Endothelial cell of umbilical vein (primary cell): ENCODE measurements at regions not wholly inside any gene's neighbourhood (a gene's known extent, or its start where the extent isn't known, plus 50 kb on each side); places are given as distances from the start of the nearest gene placed in this dataset.

Experiments
- BruUV-seq: library from RNA; stranded (reverse); fragments of 400-500 nt; replicated peaks from 2 replicates; lab custom pipeline; 2021; lab: Mats Ljungman, UMichigan
- CTCF ChIA-PET: fragments of 300-600, 350-600 bp; sonication (Branson Sonifier 250); formaldehyde crosslinking; loops from one replicate; lab custom pipeline; 2021; ENCODE audit warnings: antibody characterized with exemption, inconsistent platforms; lab: Charles Lee
- POLR2A ChIA-PET: fragments of 300-600, 350-600 bp; sonication (Branson Sonifier 250); formaldehyde crosslinking; loops from one replicate; lab custom pipeline; 2021; ENCODE audit warnings: antibody characterized with exemption, inconsistent platforms; lab: Charles Lee
- DNase-seq: peaks from one replicate; pipeline ENCODE4 v3.0.0-alpha.2; 2011; ENCODE audit warnings: low read depth, low spot score
- FAIRE-seq: peaks from 2 replicates; lab custom pipeline; 2011; peaks lifted over from hg19 to GRCh38; lab: Jason Lieb, UNC
- H2AFZ ChIP-seq: 2 replicates; pipeline ENCODE4 v1.6.0; 2012; ENCODE audit warnings: low read depth, low read length, control low read depth, inconsistent platforms
- H3K27ac ChIP-seq: 2 replicates; pipeline ENCODE4 v1.5.1; 2011; ENCODE audit warnings: low read depth, mild to moderate bottlenecking, control low read depth, low read length, moderate library complexity; ENCODE audit not compliant: insufficient read depth
- H3K27me3 ChIP-seq, 2 experiments: 2 replicates each; pipeline versions ENCODE4 v1.6.0 to v1.6.1; 2011; ENCODE audit warnings: low read length in 2 of 2, mixed read lengths in 1 of 2; ENCODE audit not compliant: control insufficient read depth in 2 of 2, insufficient read depth in 2 of 2
- H3K36me3 ChIP-seq, 2 experiments: 2 replicates in 1 of 2; 3 replicates in 1 of 2; pipeline ENCODE4 v1.5.1; 2011; ENCODE audit warnings: low read length in 2 of 2, mild to moderate bottlenecking in 1 of 2, moderate library complexity in 1 of 2; ENCODE audit not compliant: control insufficient read depth in 2 of 2, insufficient read depth in 2 of 2; ENCODE audit errors: extremely low read depth in 1 of 2
- H3K4me1 ChIP-seq: 3 replicates; pipeline ENCODE4 v1.5.1; 2011; ENCODE audit warnings: mild to moderate bottlenecking, low read length; ENCODE audit not compliant: control insufficient read depth, insufficient read depth; ENCODE audit errors: extremely low read depth
- H3K4me2 ChIP-seq: 2 replicates; pipeline ENCODE4 v1.6.1; 2011; ENCODE audit warnings: low read length, control low read depth, mixed read lengths; ENCODE audit not compliant: insufficient read depth
- H3K4me3 ChIP-seq, 3 experiments: fragments of 200-600 bp in 1 of 3; sonication (generic), shearing (Covaris generic) in 1 of 3; replicated peaks in 1 of 3; 2 replicates each; pipeline ENCODE4 v1.5.1; 2011 to 2016; ENCODE audit warnings: control low read depth in 3 of 3, low read length in 3 of 3, mild to moderate bottlenecking in 2 of 3, inconsistent platforms in 1 of 3, low read depth in 1 of 3, moderate library complexity in 1 of 3; ENCODE audit not compliant: insufficient read depth in 1 of 3
- H3K79me2 ChIP-seq: 2 replicates; pipeline ENCODE4 v1.6.0; 2012; ENCODE audit warnings: low read length, inconsistent platforms; ENCODE audit not compliant: control insufficient read depth, insufficient read depth
- H3K9ac ChIP-seq: replicated peaks from 2 replicates; pipeline ENCODE3; 2011; ENCODE audit warnings: low read length, control low read depth; ENCODE audit not compliant: insufficient read depth; ENCODE audit errors: extremely low read depth
- H3K9me1 ChIP-seq: replicated peaks from 3 replicates; pipeline ENCODE4 v1.6.0; 2011; ENCODE audit warnings: mild to moderate bottlenecking, low read length; ENCODE audit not compliant: control insufficient read depth, insufficient read depth; ENCODE audit errors: extremely low read depth
- H3K9me3 ChIP-seq: replicated peaks from 2 replicates; pipeline ENCODE4 v1.5.1; 2012; ENCODE audit warnings: low read length, inconsistent platforms; ENCODE audit not compliant: control insufficient read depth, insufficient read depth
- H4K20me1 ChIP-seq: replicated peaks from 2 replicates; pipeline ENCODE3; 2011; ENCODE audit warnings: mild to moderate bottlenecking, low read length; ENCODE audit not compliant: control insufficient read depth, insufficient read depth; ENCODE audit errors: extremely low read depth
- EZH2 ChIP-seq: IDR thresholded peaks from 2 replicates; pipeline ENCODE4 v1.6.1; 2012; ENCODE audit warnings: borderline replicate concordance, low read depth, mild to moderate bottlenecking, moderate library complexity, low read length, inconsistent platforms; ENCODE audit not compliant: severe bottlenecking
- FOS ChIP-seq: IDR thresholded peaks from 2 replicates; pipeline ENCODE4 v1.6.1; 2011; ENCODE audit warnings: mild to moderate bottlenecking, low read length, moderate library complexity, borderline replicate concordance; ENCODE audit not compliant: insufficient read depth
- GATA2 ChIP-seq: IDR thresholded peaks from 2 replicates; pipeline ENCODE4 v1.7.0; 2011; ENCODE audit warnings: low read depth, mild to moderate bottlenecking, moderate library complexity, mixed read lengths, low read length; ENCODE audit not compliant: insufficient read length, insufficient read depth
- JUN ChIP-seq: IDR thresholded peaks from 2 replicates; pipeline ENCODE4 v1.6.1; 2011; ENCODE audit warnings: borderline replicate concordance, low read depth; ENCODE audit not compliant: insufficient read length, insufficient read depth
- MYC ChIP-seq: IDR thresholded peaks from one replicate; pipeline ENCODE4 v1.6.1; 2011; ENCODE audit warnings: mild to moderate bottlenecking, low read depth, low read length
- POLR2A ChIP-seq: IDR thresholded peaks from 2 replicates; pipeline ENCODE4 v1.6.1; 2012; ENCODE audit warnings: low read depth, mild to moderate bottlenecking, control low read depth, low read length
- POLR2AphosphoS5 ChIP-seq: IDR thresholded peaks from 2 replicates; pipeline ENCODE4 v1.6.1; 2012; ENCODE audit warnings: low read depth, mild to moderate bottlenecking, control low read depth, low read length, moderate library complexity; ENCODE audit not compliant: insufficient read depth
- dilution Hi-C: fragments of 300-500 bp; cut with MboI; formaldehyde crosslinking; loops from one replicate; pipeline ENCODE4 v1.15.0; 2019; ENCODE audit warnings: low sequenced_read_pairs; ENCODE audit not compliant: extremely low pct_ligation_motif_present
- intact Hi-C: fragments of 100-400 bp; cut with micrococcal nuclease; formaldehyde crosslinking; loops from one replicate; pipeline ENCODE4 v1.10.0; 2022
- TF ChIP-seq, protein P1 (sequence below): IDR thresholded peaks from 2 replicates; pipeline ENCODE4 v1.6.1; 2011; ENCODE audit not compliant: insufficient read depth, insufficient read length
- TF ChIP-seq, protein P2 (sequence below), 2 donors: IDR thresholded peaks; 1 replicate in 1 of 2; 2 replicates in 1 of 2; pipeline ENCODE4 v1.5.1; 2011; ENCODE audit warnings: low read length in 2 of 2, mild to moderate bottlenecking in 2 of 2, moderate library complexity in 2 of 2, control low read depth in 1 of 2, inconsistent platforms in 1 of 2, low read depth in 1 of 2; ENCODE audit not compliant: insufficient read depth in 1 of 2; ENCODE audit errors: extremely low read depth in 1 of 2

DNA sequence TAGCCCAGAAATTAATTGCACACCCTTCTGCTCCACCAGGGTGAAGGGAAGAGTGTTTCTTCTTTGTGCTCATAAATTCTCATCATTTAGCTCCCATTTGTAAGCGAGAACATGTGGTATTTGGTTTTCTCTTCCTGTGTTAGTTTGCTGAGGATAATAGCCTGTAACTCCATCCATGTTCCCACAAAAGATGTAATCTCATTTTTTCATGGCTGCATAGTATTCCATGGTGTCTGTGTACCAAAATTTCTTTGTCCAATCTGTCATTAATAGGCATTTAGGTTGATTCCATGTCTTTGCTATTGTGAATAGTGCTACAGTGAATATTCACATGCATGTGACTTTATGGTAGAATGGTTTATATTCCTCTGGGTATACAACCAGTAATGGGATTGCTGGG lies 86.8 kb downstream of the DTWD1 start:
- ChIA-PET POLR2A (no interaction called here), CTCF (interaction anchor here (1.1 kb wide), 1 partner anchor 12 kb away, joined by 3 read pairs; no protein-coding TSS in a partner anchor)
- H4K20me1 ChIP-seq: no peaks in the 10 kb centered on the region
- no peak for TF ChIP-seq POLR2A
- TF ChIP-seq GATA2: no peak
- intact Hi-C loops (no loop called here), dilution Hi-C loops (no loop called here)
- DNase-seq (no peak), FAIRE-seq (no peak)
- H3K4me1 ChIP-seq: no peaks in the 10 kb centered on the region
- BruUV-seq: no TSS peak
- no peak overlapping the region for H3K4me2 ChIP-seq
- no peaks in the 10 kb centered on the region for H3K9me3 ChIP-seq
- no peak overlapping the region for H3K27ac ChIP-seq
- H3K9me1 ChIP-seq: no peaks in the 10 kb centered on the region
- no peaks in the 10 kb centered on the region for H3K27me3 ChIP-seq
- no peaks in the 10 kb centered on the region for H3K79me2 ChIP-seq
- no peak overlapping the region for H2AFZ ChIP-seq
- no peaks in the 10 kb centered on the region for H3K36me3 ChIP-seq
- H3K9ac ChIP-seq: no peak overlapping the region
- no peak overlapping the region for H3K4me3 ChIP-seq

DNA sequence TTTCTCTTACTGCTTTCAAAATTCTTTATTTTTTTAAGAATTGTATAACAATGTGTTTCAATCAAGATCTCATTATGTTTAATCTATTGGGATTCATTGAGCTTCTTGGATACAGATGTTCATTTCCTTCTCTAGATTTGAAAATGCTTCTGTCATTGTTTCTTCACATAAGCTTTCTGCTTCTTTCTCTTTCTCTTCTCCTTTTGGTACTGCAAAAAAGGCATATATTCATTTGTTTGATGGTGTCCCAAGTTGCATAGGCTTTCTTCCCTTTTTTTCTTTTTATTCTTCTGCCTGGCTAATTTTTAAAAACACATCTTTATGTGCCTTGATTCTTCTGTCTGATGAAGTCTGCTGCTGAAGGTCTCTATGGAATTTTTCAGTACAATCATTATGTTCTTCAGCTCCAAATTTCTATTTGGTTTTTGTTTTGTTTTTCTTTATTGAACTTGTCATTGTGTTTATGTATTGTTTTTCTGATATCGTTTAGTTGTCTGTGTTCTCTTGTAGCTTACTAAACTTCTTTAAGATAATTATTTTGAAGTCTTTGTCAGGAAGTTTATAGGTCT lies 88.9 kb downstream of the DTWD1 start:
- Histone ChIP-seq H3K79me2 (no peaks in the 10 kb centered on the region), H4K20me1 (no peaks in the 10 kb centered on the region), H3K9me3 (no peaks in the 10 kb centered on the region), H3K36me3 (no peaks in the 10 kb centered on the region), H2AFZ (no peak overlapping the region), H3K27me3 (no peaks in the 10 kb centered on the region), H3K4me2 (no peak overlapping the region), H3K27ac (no peak overlapping the region), H3K4me3 (no peak overlapping the region), H3K9me1 (no peaks in the 10 kb centered on the region), H3K9ac (no peak overlapping the region), H3K4me1 (no peaks in the 10 kb centered on the region)
- TF ChIP-seq FOS: no peak
- no peak for TF ChIP-seq MYC
- TF ChIP-seq POLR2A: no peak
- no peak for TF ChIP-seq POLR2AphosphoS5
- TF ChIP-seq GATA2: no peak
- TF ChIP-seq, protein P1, sequence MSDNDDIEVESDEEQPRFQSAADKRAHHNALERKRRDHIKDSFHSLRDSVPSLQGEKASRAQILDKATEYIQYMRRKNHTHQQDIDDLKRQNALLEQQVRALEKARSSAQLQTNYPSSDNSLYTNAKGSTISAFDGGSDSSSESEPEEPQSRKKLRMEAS: no peak
- no peak for TF ChIP-seq JUN
- TF ChIP-seq, protein P2, sequence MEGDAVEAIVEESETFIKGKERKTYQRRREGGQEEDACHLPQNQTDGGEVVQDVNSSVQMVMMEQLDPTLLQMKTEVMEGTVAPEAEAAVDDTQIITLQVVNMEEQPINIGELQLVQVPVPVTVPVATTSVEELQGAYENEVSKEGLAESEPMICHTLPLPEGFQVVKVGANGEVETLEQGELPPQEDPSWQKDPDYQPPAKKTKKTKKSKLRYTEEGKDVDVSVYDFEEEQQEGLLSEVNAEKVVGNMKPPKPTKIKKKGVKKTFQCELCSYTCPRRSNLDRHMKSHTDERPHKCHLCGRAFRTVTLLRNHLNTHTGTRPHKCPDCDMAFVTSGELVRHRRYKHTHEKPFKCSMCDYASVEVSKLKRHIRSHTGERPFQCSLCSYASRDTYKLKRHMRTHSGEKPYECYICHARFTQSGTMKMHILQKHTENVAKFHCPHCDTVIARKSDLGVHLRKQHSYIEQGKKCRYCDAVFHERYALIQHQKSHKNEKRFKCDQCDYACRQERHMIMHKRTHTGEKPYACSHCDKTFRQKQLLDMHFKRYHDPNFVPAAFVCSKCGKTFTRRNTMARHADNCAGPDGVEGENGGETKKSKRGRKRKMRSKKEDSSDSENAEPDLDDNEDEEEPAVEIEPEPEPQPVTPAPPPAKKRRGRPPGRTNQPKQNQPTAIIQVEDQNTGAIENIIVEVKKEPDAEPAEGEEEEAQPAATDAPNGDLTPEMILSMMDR (IDR thresholded peaks at IDR 0.05; ENCODE audit: extremely low read depth in 1 of 2, insufficient read depth in 1 of 2, low read depth in 1 of 2, low read length in 2 of 2): no peak
- no peak for TF ChIP-seq EZH2
- DNase-seq (no peak), FAIRE-seq (no peak)
- intact Hi-C loops: no loop called here
- ChIA-PET POLR2A (no interaction called here), CTCF (no interaction called here)
- no TSS peak for BruUV-seq
- dilution Hi-C loops: no loop called here
